HG03469 (cell line): ENCODE measurements at regions not wholly inside any gene's neighbourhood (a gene's known extent, or its start where the extent isn't known, plus 50 kb on each side); places are given as distances from the start of the nearest gene placed in this dataset.

Source experiments
- ATAC-seq: cut with Tn5 transposase; IDR thresholded peaks from one replicate; pipeline ENCODE4 v1.9.1; 2021; ENCODE audit warnings: mild to moderate bottlenecking, moderate library complexity, moderate number of reproducible peaks; ENCODE audit not compliant: unreplicated experiment

- ATAC-seq = no peak
Observed at GRCh38 chr22:48952256-48953102, 875.2 kb downstream of the BRD1 start.

- no peak for ATAC-seq
Observed at GRCh38 chr22:48951836-48952235, 875.8 kb downstream of the BRD1 start.

- ATAC-seq = no peak
Observed at GRCh38 chr22:48950151-48950915, 877.3 kb downstream of the BRD1 start.

- no peak for ATAC-seq
Observed at GRCh38 chr22:48949375-48950149, 878.1 kb downstream of the BRD1 start.

GRCh38 chr22:48948575-48949170 is 879.0 kb downstream of the BRD1 start:
- ATAC-seq = no peak

GRCh38 chr22:48947636-48948035 is 880.0 kb downstream of the BRD1 start:
- ATAC-seq = no peak

GRCh38 chr22:48945621-48946458 is 881.8 kb downstream of the BRD1 start:
- no peak for ATAC-seq

GRCh38 chr22:48944751-48945620 is 882.7 kb downstream of the BRD1 start:
- ATAC-seq = no peak

- ATAC-seq = no peak
Observed at GRCh38 chr22:48944433-48944750, 883.3 kb downstream of the BRD1 start.

- ATAC-seq = no peak
Observed at GRCh38 chr22:48943567-48944432, 883.9 kb downstream of the BRD1 start.

GRCh38 chr22:48942698-48943566 is 884.7 kb downstream of the BRD1 start:
- no peak for ATAC-seq

- no peak for ATAC-seq
Observed at GRCh38 chr22:48941903-48942575, 885.6 kb downstream of the BRD1 start.

- ATAC-seq = no peak
Observed at GRCh38 chr22:48941033-48941902, 886.4 kb downstream of the BRD1 start.

- ATAC-seq = no peak
Observed at GRCh38 chr22:48940266-48941032, 887.2 kb downstream of the BRD1 start.
